OCI-LY3 (cell line): ENCODE measurements at regions not wholly inside any gene's neighbourhood (a gene's known extent, or its start where the extent isn't known, plus 50 kb on each side); places are given as distances from the start of the nearest gene placed in this dataset.
"Not testable (repeated sequence)": the region's sequence is repeated elsewhere in the genome, so short reads cannot be mapped to it uniquely, and the experiment has no call there.

Experiments used
- EZH2phosphoT487 ChIP-seq: fragments of 200-600 bp; shearing (Covaris generic); IDR thresholded peaks from 2 replicates; pipeline ENCODE4 v1.6.1; 2018; ENCODE audit warnings: antibody characterized with exemption, mixed run types, low read depth
- TF ChIP-seq, protein P1 (sequence below): fragments of 200-600, 300-600 bp; sonication (generic); IDR thresholded peaks from 2 replicates; pipeline ENCODE4 v1.5.1; 2014; ENCODE audit warnings: antibody characterized with exemption, low read length, low read depth

DNA sequence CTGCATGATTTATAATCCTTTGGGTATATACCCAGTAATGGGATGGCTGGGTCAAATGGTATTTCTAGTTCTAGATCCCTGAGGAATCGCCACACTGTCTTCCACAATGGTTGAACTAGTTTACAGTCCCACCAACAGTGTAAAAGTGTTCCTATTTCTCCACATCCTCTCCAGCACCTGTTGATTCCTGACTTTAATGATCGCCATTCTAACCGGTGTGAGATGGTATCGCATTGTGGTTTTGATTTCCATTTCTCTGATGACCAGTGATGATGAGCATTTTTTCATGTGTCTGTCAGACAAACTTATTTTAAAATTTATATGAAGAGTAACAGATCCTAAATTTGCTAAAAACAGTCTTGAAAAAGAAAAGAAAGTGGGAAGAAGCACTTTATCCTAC is 197.7 kb downstream of the FGFR2 start:
- TF ChIP-seq, protein P1, sequence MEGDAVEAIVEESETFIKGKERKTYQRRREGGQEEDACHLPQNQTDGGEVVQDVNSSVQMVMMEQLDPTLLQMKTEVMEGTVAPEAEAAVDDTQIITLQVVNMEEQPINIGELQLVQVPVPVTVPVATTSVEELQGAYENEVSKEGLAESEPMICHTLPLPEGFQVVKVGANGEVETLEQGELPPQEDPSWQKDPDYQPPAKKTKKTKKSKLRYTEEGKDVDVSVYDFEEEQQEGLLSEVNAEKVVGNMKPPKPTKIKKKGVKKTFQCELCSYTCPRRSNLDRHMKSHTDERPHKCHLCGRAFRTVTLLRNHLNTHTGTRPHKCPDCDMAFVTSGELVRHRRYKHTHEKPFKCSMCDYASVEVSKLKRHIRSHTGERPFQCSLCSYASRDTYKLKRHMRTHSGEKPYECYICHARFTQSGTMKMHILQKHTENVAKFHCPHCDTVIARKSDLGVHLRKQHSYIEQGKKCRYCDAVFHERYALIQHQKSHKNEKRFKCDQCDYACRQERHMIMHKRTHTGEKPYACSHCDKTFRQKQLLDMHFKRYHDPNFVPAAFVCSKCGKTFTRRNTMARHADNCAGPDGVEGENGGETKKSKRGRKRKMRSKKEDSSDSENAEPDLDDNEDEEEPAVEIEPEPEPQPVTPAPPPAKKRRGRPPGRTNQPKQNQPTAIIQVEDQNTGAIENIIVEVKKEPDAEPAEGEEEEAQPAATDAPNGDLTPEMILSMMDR, result not testable (repeated sequence)
- TF ChIP-seq EZH2phosphoT487, result not testable (repeated sequence)
